Glutamatergic neuron (in vitro differentiated cells): ENCODE measurements at regions not wholly inside any gene's neighbourhood (a gene's known extent, or its start where the extent isn't known, plus 50 kb on each side); places are given as distances from the start of the nearest gene placed in this dataset.

Experiments used
- DNase-seq: peaks from one replicate; pipeline ENCODE4 v3.0.0; 2022
- H3K27ac Mint-ChIP-seq: one replicate; pipeline ENCODE4 v1.8.0; 2020; ENCODE audit warnings: mild to moderate bottlenecking, mixed read lengths, inconsistent platforms; ENCODE audit not compliant: unreplicated experiment
- H3K27me3 Mint-ChIP-seq: one replicate; pipeline ENCODE4 v1.8.0; 2020; ENCODE audit warnings: mild to moderate bottlenecking, moderate library complexity, mixed read lengths, inconsistent platforms; ENCODE audit not compliant: unreplicated experiment
- H3K36me3 Mint-ChIP-seq: one replicate; pipeline ENCODE4 v1.8.0; 2020; ENCODE audit warnings: mild to moderate bottlenecking, mixed read lengths, inconsistent platforms; ENCODE audit not compliant: unreplicated experiment
- H3K4me1 Mint-ChIP-seq: one replicate; pipeline ENCODE4 v1.8.0; 2020; ENCODE audit warnings: mild to moderate bottlenecking, low read depth, mixed read lengths, inconsistent platforms; ENCODE audit not compliant: unreplicated experiment
- H3K4me3 Mint-ChIP-seq: one replicate; pipeline ENCODE4 v1.8.0; 2020; ENCODE audit warnings: mild to moderate bottlenecking, mixed read lengths, inconsistent platforms; ENCODE audit not compliant: unreplicated experiment
- H3K9me3 Mint-ChIP-seq: one replicate; pipeline ENCODE4 v1.8.0; 2020; ENCODE audit warnings: mild to moderate bottlenecking, moderate library complexity, mixed read lengths, inconsistent platforms; ENCODE audit not compliant: unreplicated experiment
- TF ChIP-seq, protein P1 (sequence below): fragments of 200-600 bp; sonication (generic); IDR thresholded peaks from one replicate; pipeline ENCODE4 v1.5.0; 2021; ENCODE audit not compliant: partially characterized antibody, unreplicated experiment

GRCh38 chr16:86632206-86632605, 53.9 kb downstream of the FOXL1 start:
- peaks cover 9% of the 10 kb centered on the region for H3K4me1 Mint-ChIP-seq
- no peaks in the 10 kb centered on the region for H3K36me3 Mint-ChIP-seq
- no peak overlapping the region for H3K27ac Mint-ChIP-seq
- no peaks in the 10 kb centered on the region for H3K27me3 Mint-ChIP-seq
- no peak for DNase-seq
- TF ChIP-seq, protein P1, sequence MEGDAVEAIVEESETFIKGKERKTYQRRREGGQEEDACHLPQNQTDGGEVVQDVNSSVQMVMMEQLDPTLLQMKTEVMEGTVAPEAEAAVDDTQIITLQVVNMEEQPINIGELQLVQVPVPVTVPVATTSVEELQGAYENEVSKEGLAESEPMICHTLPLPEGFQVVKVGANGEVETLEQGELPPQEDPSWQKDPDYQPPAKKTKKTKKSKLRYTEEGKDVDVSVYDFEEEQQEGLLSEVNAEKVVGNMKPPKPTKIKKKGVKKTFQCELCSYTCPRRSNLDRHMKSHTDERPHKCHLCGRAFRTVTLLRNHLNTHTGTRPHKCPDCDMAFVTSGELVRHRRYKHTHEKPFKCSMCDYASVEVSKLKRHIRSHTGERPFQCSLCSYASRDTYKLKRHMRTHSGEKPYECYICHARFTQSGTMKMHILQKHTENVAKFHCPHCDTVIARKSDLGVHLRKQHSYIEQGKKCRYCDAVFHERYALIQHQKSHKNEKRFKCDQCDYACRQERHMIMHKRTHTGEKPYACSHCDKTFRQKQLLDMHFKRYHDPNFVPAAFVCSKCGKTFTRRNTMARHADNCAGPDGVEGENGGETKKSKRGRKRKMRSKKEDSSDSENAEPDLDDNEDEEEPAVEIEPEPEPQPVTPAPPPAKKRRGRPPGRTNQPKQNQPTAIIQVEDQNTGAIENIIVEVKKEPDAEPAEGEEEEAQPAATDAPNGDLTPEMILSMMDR = no peak
- no peak overlapping the region for H3K4me3 Mint-ChIP-seq
- peaks cover 3% of the 10 kb centered on the region for H3K9me3 Mint-ChIP-seq

DNA sequence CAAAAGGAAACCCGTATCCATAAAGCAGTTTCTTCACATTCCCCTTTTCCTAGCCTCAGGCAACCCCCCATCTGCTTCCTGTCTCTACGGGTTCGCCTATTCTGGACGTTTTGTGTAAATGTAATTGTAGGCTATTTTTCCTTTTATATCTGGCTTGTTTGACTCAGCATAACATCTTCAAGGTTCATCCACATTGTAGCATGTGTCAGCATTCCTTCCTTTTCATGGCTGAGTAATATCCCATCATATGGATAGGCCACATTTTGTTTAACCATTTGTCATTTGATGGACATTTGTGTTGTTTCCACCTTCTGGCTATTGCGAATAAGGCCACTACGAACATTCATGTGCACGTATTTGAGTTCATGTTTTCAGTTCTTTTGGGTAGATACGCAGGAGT, 54.6 kb downstream of the FOXL1 start:
- Mint-ChIP-seq H3K27ac (no peak overlapping the region), H3K36me3 (peaks cover 6% of the 10 kb centered on the region), H3K27me3 (peaks cover 2% of the 10 kb centered on the region), H3K4me3 (no peak overlapping the region), H3K9me3 (peaks cover 3% of the 10 kb centered on the region), H3K4me1 (peaks cover 9% of the 10 kb centered on the region)
- DNase-seq = no peak
- TF ChIP-seq, protein P1 = no peak

- peaks cover 10% of the 10 kb centered on the region for H3K4me1 Mint-ChIP-seq
- peaks cover 11% of the 10 kb centered on the region for H3K36me3 Mint-ChIP-seq
- peaks cover 9% of the 10 kb centered on the region for H3K27me3 Mint-ChIP-seq
- no peak overlapping the region for H3K27ac Mint-ChIP-seq
- peaks cover 7% of the 10 kb centered on the region for H3K9me3 Mint-ChIP-seq
- no peak overlapping the region for H3K4me3 Mint-ChIP-seq
- no peak for DNase-seq
- TF ChIP-seq, protein P1 = no peak
Measured at GRCh38 chr16:86634292-86634691, 55.9 kb downstream of the FOXL1 start.

DNA sequence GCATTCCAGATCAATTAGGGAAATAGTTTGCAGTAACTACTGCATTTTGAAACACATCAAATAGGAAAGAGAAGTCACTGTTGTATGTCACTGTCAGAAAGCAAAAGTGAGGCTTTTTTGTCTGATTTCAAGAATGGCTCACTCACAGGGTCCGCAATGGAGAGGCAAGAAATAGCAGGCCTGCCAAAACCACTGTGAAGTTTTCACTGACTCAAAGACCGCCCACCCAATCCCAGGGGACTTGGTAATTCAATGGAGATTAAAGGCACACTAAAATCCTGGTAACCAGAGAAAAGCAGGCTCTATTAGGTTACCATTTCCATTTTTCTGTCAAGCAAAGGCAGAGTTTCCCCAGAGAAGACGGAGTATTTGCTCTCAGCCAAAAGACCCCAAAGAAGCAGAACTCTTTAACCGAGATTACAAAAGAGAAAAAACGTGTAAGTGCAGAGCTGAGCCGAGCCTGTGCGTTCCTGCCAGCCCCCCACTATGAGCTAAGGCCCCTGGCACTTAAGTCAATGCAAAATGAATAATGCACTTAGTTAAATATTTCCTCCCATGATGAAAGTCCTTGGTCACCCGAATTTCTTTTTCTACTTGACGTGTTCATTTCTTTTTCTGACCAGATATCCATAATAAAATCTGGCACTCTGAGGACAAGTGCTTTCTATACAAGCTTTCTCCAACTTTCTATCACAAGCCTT, 57.0 kb downstream of the FOXL1 start:
- H3K4me3 Mint-ChIP-seq = no peak overlapping the region

GRCh38 chr16:86635926-86636325, 57.6 kb downstream of the FOXL1 start:
- Mint-ChIP-seq H3K27ac (no peak overlapping the region), H3K27me3 (peaks cover 9% of the 10 kb centered on the region), H3K9me3 (peaks cover 7% of the 10 kb centered on the region), H3K4me1 (peaks cover 16% of the 10 kb centered on the region), H3K4me3 (no peak overlapping the region), H3K36me3 (peaks cover 11% of the 10 kb centered on the region)
- DNase-seq = no peak
- TF ChIP-seq, protein P1 = no peak

More for the DNA sequence above, 57.0 kb downstream of the FOXL1 start:
- Mint-ChIP-seq H3K36me3 (peaks cover 11% of the 10 kb centered on the region), H3K9me3 (peaks cover 7% of the 10 kb centered on the region), H3K4me1 (peaks cover 16% of the 10 kb centered on the region), H3K27me3 (peaks cover 9% of the 10 kb centered on the region), H3K27ac (no peak overlapping the region)
- DNase-seq = no peak
- TF ChIP-seq, protein P1 = no peak
